Keratinocyte (primary cell): ENCODE measurements at regions not wholly inside any gene's neighbourhood (a gene's known extent, or its start where the extent isn't known, plus 50 kb on each side); places are given as distances from the start of the nearest gene placed in this dataset.

Source experiments
- CTCF ChIP-seq, 3 experiments: IDR thresholded peaks in 1 of 3; conservative IDR thresholded peaks in 1 of 3; optimal IDR thresholded peaks in 1 of 3; 2 replicates in 2 of 3; 3 replicates in 1 of 3; pipeline versions ENCODE3 to v1.5.1; 2011; ENCODE audit warnings: low read length in 3 of 3, mild to moderate bottlenecking in 3 of 3, moderate library complexity in 2 of 3, control low read depth in 1 of 3, inconsistent platforms in 1 of 3; ENCODE audit not compliant: insufficient read depth in 2 of 3; ENCODE audit errors: extremely low read depth in 1 of 3
- EZH2 ChIP-seq: IDR thresholded peaks from one replicate; pipeline ENCODE4 v1.6.1; 2012; ENCODE audit warnings: inconsistent platforms, mild to moderate bottlenecking, low read length, moderate library complexity

- TF ChIP-seq CTCF (optimal IDR thresholded peaks at IDR 0.05 in 1 of 3, IDR thresholded peaks at IDR 0.05 in 1 of 3, conservative IDR thresholded peaks at IDR 0.05 in 1 of 3; ENCODE audit: extremely low read depth in 1 of 3, insufficient read depth in 2 of 3, low read length in 3 of 3) = no peak
- no peak for TF ChIP-seq EZH2
These were observed 137.6 kb downstream of the DRD1 start for GRCh38 chr5:175306381-175306780.
